ENCODE measurements at regions not wholly inside any gene's neighbourhood (a gene's known extent, or its start where the extent isn't known, plus 50 kb on each side); places are given as distances from the start of the nearest gene placed in this dataset.

GRCh38 chr6:137683916-137684315 lies 183.1 kb upstream of the TNFAIP3 start:
- no peak for TF ChIP-seq CTCF (IDR thresholded peaks at IDR 0.05)
- TF ChIP-seq POLR2AphosphoS5 (IDR thresholded peaks at IDR 0.05): no peak
- no peak for TF ChIP-seq EP300 (IDR thresholded peaks at IDR 0.05)
- no peak for TF ChIP-seq POLR2A (IDR thresholded peaks at IDR 0.05)
- no peaks in the 10 kb centered on the region for H3K36me3 ChIP-seq
- no peaks in the 10 kb centered on the region for H3K9me3 ChIP-seq
- H3K4me3 ChIP-seq: no peak overlapping the region
- no peak overlapping the region for H3K27ac ChIP-seq
- H3K27me3 ChIP-seq: no peaks in the 10 kb centered on the region
- DNase-seq: no peak
- H3K4me1 ChIP-seq: peaks cover 0 to 7% (median 0%) of the 10 kb centered on the region in 4 donors
- intact Hi-C loops (cut with DNase I): no loop called here
- WGBS, 2 donors: 58 to 64% methylated on average over 4 of the region's 4 CpGs

GRCh38 chr6:137685798-137686375 lies 181.2 kb upstream of the TNFAIP3 start:
- Histone ChIP-seq H3K4me1 (peaks cover 0 to 3% (median 0%) of the 10 kb centered on the region in 4 donors), H3K4me3 (no peak overlapping the region), H3K36me3 (no peaks in the 10 kb centered on the region), H3K27ac (no peak overlapping the region), H3K27me3 (no peaks in the 10 kb centered on the region), H3K9me3 (no peaks in the 10 kb centered on the region)
- no peak for DNase-seq
- TF ChIP-seq POLR2AphosphoS5 (IDR thresholded peaks at IDR 0.05) (no peak), EP300 (IDR thresholded peaks at IDR 0.05) (no peak), POLR2A (IDR thresholded peaks at IDR 0.05) (no peak), CTCF (IDR thresholded peaks at IDR 0.05) (no peak)
- intact Hi-C loops (cut with DNase I): no loop called here

- H3K27me3 ChIP-seq: no peaks in the 10 kb centered on the region
- 93 to 97% methylated on average over 3 of the region's 3 CpGs for WGBS, 2 donors
- H3K27ac ChIP-seq: no peak overlapping the region
- no peaks in the 10 kb centered on the region for H3K4me1 ChIP-seq
- no peaks in the 10 kb centered on the region for H3K36me3 ChIP-seq
- DNase-seq: no peak
- no peaks in the 10 kb centered on the region for H3K9me3 ChIP-seq
- TF ChIP-seq POLR2A (IDR thresholded peaks at IDR 0.05): no peak
- TF ChIP-seq CTCF (IDR thresholded peaks at IDR 0.05): no peak
- no peak for TF ChIP-seq EP300 (IDR thresholded peaks at IDR 0.05)
- TF ChIP-seq POLR2AphosphoS5 (IDR thresholded peaks at IDR 0.05): no peak
- intact Hi-C loops (cut with DNase I): no loop called here
- no peak overlapping the region for H3K4me3 ChIP-seq
These were observed 179.2 kb upstream of the TNFAIP3 start for GRCh38 chr6:137687818-137688217.

GRCh38 chr6:137688230-137688971 lies 178.7 kb upstream of the TNFAIP3 start:
- DNase-seq: no peak
- Histone ChIP-seq H3K4me1 (no peaks in the 10 kb centered on the region), H3K4me3 (no peak overlapping the region), H3K27me3 (no peaks in the 10 kb centered on the region), H3K9me3 (no peaks in the 10 kb centered on the region), H3K36me3 (no peaks in the 10 kb centered on the region), H3K27ac (no peak overlapping the region)
- no peak for TF ChIP-seq CTCF (IDR thresholded peaks at IDR 0.05)
- no peak for TF ChIP-seq EP300 (IDR thresholded peaks at IDR 0.05)
- no peak for TF ChIP-seq POLR2AphosphoS5 (IDR thresholded peaks at IDR 0.05)
- TF ChIP-seq POLR2A (IDR thresholded peaks at IDR 0.05): no peak
- intact Hi-C loops (cut with DNase I): no loop called here
